ENCODE measurements at regions not wholly inside any gene's neighbourhood (a gene's known extent, or its start where the extent isn't known, plus 50 kb on each side); places are given as distances from the start of the nearest gene placed in this dataset.

DNA sequence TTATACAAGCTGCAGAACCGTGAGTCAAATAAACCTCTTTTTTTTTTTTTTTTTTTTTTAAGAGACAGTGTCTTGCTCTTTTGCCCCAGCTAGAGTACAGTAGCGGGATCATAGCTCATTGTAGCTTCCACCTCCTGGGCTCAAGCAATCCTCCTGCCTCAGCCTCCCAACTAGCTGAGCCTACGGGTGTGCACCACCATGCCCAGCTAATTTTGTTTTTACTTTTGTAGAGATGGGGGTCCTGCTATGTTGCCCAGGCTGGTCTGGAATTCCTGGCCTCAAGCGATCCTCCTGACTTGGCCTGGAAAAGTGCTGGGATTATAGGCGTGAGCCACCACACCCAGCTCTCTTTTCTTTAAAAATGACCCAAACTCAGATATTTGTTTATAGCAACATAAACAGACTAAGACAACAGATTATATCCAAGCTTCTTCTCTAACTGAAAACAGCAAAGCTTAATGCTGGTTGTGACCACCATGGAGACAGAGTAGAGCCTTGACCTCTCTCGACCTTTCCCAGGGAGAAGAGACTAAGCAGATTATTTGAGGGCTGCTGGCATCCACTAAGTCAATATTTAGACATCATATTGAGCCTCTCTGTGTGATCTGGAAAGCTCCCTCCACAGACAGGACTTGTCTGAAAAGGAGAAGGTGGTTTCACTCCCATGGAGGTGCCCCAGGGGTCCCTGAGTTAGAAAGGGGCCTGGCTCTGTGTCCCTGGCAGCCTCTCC is 150.0 kb downstream of the KCTD15 start:
- ATAC-seq = no peak
- TF ChIP-seq, protein P1, sequence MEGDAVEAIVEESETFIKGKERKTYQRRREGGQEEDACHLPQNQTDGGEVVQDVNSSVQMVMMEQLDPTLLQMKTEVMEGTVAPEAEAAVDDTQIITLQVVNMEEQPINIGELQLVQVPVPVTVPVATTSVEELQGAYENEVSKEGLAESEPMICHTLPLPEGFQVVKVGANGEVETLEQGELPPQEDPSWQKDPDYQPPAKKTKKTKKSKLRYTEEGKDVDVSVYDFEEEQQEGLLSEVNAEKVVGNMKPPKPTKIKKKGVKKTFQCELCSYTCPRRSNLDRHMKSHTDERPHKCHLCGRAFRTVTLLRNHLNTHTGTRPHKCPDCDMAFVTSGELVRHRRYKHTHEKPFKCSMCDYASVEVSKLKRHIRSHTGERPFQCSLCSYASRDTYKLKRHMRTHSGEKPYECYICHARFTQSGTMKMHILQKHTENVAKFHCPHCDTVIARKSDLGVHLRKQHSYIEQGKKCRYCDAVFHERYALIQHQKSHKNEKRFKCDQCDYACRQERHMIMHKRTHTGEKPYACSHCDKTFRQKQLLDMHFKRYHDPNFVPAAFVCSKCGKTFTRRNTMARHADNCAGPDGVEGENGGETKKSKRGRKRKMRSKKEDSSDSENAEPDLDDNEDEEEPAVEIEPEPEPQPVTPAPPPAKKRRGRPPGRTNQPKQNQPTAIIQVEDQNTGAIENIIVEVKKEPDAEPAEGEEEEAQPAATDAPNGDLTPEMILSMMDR (IDR thresholded peaks at IDR 0.05) = no peak
- Histone ChIP-seq H3K4me1 (ENCODE audit: control insufficient read depth, insufficient read depth, low read length) (no peaks in the 10 kb centered on the region), H3K36me3 (ENCODE audit: control insufficient read depth, insufficient read depth, low read length) (no peaks in the 10 kb centered on the region), H3K27ac (ENCODE audit: low read length) (no peak overlapping the region), H3K4me3 (ENCODE audit: low read length) (no peak overlapping the region), H3K9me3 (ENCODE audit: control insufficient read depth, insufficient read depth, low read length) (no peaks in the 10 kb centered on the region), H3K27me3 (ENCODE audit: control insufficient read depth, insufficient read depth, low read length) (no peaks in the 10 kb centered on the region)
- Mint-ChIP-seq H3K4me1 (no peaks in the 10 kb centered on the region), H3K27ac (no peak overlapping the region), H3K9me3 (no peaks in the 10 kb centered on the region), H3K27me3 (ENCODE audit: low read depth in 2 of 2) (peaks cover 0 to 9% of the 10 kb centered on the region in 2 donors), H3K4me3 (no peak overlapping the region), H3K36me3 (no peaks in the 10 kb centered on the region)
- 87% methylated on average over 5 of the region's 6 CpGs for WGBS (ENCODE audit: insufficient coverage)
- no peak for DNase-seq
- intact Hi-C loops (cut with micrococcal nuclease) = no loop called here

DNA sequence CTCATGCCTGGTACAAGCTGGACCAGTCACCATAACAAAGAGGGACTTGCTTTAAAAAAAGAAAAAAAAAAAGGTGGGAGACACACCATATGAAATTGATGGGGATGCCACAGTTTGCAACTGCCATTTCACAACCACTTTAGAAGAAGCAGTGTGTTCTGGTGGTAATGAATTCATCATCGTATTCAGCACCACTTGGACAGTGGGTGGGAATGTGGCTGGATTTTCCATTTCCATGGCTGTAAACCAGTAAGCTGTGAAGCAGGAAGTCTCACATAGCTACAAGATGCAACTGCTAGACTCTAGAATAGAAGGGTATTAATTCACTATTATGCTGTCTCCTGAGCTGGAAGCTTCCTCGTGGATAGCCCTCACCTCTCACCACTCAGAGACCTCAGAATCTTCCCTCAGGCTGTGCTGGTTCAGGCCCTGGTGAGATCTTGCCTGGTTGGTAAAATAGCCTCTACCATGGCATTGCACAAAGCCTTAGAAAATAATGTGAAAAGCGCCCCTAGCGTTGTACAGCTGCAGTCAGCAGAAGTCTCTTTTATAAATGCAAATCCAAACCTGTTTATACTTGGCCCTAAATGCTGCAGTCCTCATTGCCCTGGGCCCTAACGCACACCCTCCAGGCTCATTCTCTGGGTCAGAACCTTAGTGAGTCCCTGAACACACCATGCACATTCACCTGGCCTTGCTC is 150.7 kb downstream of the KCTD15 start:
- intact Hi-C loops (cut with micrococcal nuclease) = no loop called here
- no peak for DNase-seq
- Histone ChIP-seq H3K27me3 (ENCODE audit: control insufficient read depth, insufficient read depth, low read length) (no peaks in the 10 kb centered on the region), H3K9me3 (ENCODE audit: control insufficient read depth, insufficient read depth, low read length) (no peaks in the 10 kb centered on the region), H3K4me3 (ENCODE audit: low read length) (no peak overlapping the region), H3K4me1 (ENCODE audit: control insufficient read depth, insufficient read depth, low read length) (no peaks in the 10 kb centered on the region), H3K27ac (ENCODE audit: low read length) (no peak overlapping the region), H3K36me3 (ENCODE audit: control insufficient read depth, insufficient read depth, low read length) (no peaks in the 10 kb centered on the region)
- peaks cover 0 to 9% of the 10 kb centered on the region in 2 donors for H3K27me3 Mint-ChIP-seq (ENCODE audit: low read depth in 2 of 2)
- WGBS (ENCODE audit: insufficient coverage) = 83% methylated on average over 5 of the region's 5 CpGs
- H3K36me3 Mint-ChIP-seq = no peaks in the 10 kb centered on the region
- no peaks in the 10 kb centered on the region for H3K9me3 Mint-ChIP-seq
- ATAC-seq = no peak
- H3K4me1 Mint-ChIP-seq = no peaks in the 10 kb centered on the region
- no peak overlapping the region for H3K4me3 Mint-ChIP-seq
- TF ChIP-seq, protein P1 (IDR thresholded peaks at IDR 0.05) = no peak
- no peak overlapping the region for H3K27ac Mint-ChIP-seq

DNA sequence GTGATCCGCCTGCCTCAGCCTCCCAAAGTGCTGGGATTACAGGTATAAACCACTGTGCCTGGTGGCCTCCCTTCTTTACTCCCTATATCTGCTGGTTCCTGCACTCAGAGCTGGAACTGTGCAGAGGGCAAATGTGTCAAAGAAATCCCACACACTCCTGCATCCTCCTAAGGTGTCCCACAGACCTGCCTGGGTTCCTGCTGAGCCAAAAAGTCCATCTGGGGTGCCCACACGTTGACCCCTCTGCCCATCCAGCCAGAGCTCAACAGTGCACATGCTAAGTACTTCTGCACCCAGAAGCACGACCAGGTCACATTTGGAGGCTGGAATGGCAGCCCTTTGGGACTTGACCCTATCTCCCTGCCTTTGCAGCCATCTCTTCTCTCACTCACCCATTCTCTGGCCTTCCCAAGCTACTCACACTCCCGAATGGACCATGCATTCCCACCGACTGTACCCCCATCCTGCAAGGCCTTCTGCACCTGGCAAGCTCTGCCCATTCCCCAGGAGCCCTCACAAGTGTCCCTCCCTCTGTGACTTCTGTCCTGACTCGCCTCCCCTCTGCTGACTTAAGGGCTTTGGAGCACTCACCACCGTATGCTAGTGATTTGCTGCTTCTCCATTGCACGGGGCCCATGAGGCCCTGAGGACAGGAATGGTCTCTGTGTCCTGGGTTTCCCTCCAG is 152.1 kb downstream of the KCTD15 start:
- intact Hi-C loops (cut with micrococcal nuclease) = no loop called here
- H3K27ac Mint-ChIP-seq = no peak overlapping the region
- no peaks in the 10 kb centered on the region for H3K9me3 Mint-ChIP-seq

More for the DNA sequence above, 152.1 kb downstream of the KCTD15 start:
- Histone ChIP-seq H3K36me3 (ENCODE audit: control insufficient read depth, insufficient read depth, low read length) (no peaks in the 10 kb centered on the region), H3K4me1 (ENCODE audit: control insufficient read depth, insufficient read depth, low read length) (no peaks in the 10 kb centered on the region), H3K4me3 (ENCODE audit: low read length) (no peak overlapping the region), H3K27me3 (ENCODE audit: control insufficient read depth, insufficient read depth, low read length) (no peaks in the 10 kb centered on the region), H3K27ac (ENCODE audit: low read length) (no peak overlapping the region), H3K9me3 (ENCODE audit: control insufficient read depth, insufficient read depth, low read length) (no peaks in the 10 kb centered on the region)
- Mint-ChIP-seq H3K36me3 (no peaks in the 10 kb centered on the region), H3K27me3 (ENCODE audit: low read depth in 2 of 2) (peaks cover 0 to 6% of the 10 kb centered on the region in 2 donors), H3K4me3 (no peak overlapping the region), H3K4me1 (no peaks in the 10 kb centered on the region)
- 72% methylated on average over 8 of the region's 8 CpGs for WGBS (ENCODE audit: insufficient coverage)
- ATAC-seq = no peak
- DNase-seq = no peak
- TF ChIP-seq, protein P1 (IDR thresholded peaks at IDR 0.05) = no peak
